HUES6 (cell line): ENCODE measurements at regions not wholly inside any gene's neighbourhood (a gene's known extent, or its start where the extent isn't known, plus 50 kb on each side); places are given as distances from the start of the nearest gene placed in this dataset.

Experiments used
- H3K27ac ChIP-seq: 2 replicates; pipeline ENCODE4 v1.7.0; 2013; ENCODE audit warnings: low read depth, mild to moderate bottlenecking, low read length, inconsistent platforms
- H3K27me3 ChIP-seq: 2 replicates; pipeline ENCODE4 v1.6.1; 2013; ENCODE audit warnings: low read length; ENCODE audit not compliant: control insufficient read depth, insufficient read depth
- H3K36me3 ChIP-seq: 2 replicates; pipeline ENCODE4 v1.6.1; 2013; ENCODE audit warnings: low read length; ENCODE audit not compliant: control insufficient read depth, insufficient read depth
- H3K4me1 ChIP-seq: 2 replicates; pipeline ENCODE4 v1.6.1; 2013; ENCODE audit warnings: low read length; ENCODE audit not compliant: control insufficient read depth, insufficient read depth
- H3K4me3 ChIP-seq: 2 replicates; pipeline ENCODE4 v1.5.1; 2013; ENCODE audit warnings: low read depth, low read length
- H3K9ac ChIP-seq: one replicate; pipeline ENCODE4 v1.6.1; 2013; ENCODE audit warnings: mild to moderate bottlenecking, low read length
- H3K9me3 ChIP-seq: 2 replicates; pipeline ENCODE4 v1.6.1; 2013; ENCODE audit warnings: low read depth, low read length; ENCODE audit not compliant: control insufficient read depth, insufficient read depth

DNA sequence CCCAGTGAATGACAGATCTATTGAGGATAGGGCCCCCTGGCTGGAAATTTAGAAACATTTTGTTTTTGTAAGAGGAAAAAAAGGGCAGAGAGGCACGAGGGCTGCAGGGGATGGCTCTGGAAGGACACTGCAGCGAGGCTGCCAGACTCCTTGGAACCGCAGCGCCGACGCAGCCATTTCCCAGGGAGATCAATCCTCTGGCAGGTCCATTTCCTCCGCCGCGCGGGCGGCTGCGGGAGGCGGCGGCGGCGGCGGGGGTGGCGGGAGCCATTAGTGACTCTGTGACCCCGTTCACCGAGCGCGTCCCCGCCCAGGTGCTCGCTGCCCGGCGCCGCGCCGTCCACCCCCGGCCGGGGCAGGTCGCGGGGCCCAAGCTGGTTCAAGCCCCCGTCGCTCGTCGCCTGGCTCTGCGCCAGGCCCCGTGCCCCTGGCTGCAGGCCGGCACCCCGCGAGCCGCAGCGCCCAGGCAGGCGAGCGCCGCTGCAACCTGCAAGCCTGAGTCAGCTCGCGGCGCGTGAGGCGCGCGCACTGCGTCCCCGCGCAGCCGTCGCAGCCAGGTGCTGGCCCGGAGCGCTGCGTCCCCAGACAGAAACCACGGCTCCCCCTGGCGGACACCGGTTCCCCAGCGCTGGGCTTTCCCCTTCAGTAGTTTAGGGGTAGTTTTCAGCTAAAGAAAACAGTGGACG lies 192.6 kb downstream of the KATNAL1 start:
- Histone ChIP-seq H3K9ac (peak overlapping the region; percentile 73), H3K4me1 (peaks cover 25% of the 10 kb centered on the region), H3K27me3 (no peaks in the 10 kb centered on the region; the same call in 1 of the 2 replicates), H3K27ac (no peak overlapping the region; the same call in 1 of the 2 replicates), H3K36me3 (no peaks in the 10 kb centered on the region), H3K4me3 (peak overlapping the region; percentile 61), H3K9me3 (peaks cover 5% of the 10 kb centered on the region)

DNA sequence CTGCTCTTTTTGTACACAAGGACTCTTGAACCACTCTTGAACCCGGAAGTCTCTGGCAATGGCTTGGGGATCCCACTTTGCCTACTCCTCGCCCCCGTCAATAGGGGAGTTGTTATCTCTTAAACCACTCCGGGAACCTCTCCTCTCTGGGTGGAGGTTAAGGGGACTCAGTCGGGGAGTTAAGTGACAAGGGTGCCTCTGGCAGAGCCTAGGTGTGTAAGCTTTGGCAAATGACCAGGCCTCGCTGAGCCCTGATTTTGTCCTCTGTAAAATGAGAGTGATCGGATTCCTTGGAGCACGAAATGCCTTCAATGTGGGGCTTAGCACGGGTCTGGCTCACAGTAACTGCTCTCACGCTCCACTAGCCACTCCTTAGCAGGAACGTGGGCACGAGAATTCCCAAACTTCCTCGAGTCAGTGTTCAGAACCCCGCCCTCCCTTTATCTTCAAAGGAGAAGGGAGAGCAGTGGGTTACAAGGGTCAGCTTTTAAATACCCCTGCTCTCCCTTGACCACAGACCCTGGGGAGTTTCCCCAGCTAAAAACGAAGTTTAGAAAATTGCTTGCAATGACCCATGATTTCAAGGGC lies 193.3 kb downstream of the KATNAL1 start:
- Histone ChIP-seq H3K27me3 (no peaks in the 10 kb centered on the region; the same call in 1 of the 2 replicates), H3K4me3 (peak overlapping the region; percentile 61), H3K27ac (no peak overlapping the region; the same call in 1 of the 2 replicates), H3K9ac (peak overlapping the region; percentile 73), H3K9me3 (peaks cover 5% of the 10 kb centered on the region), H3K4me1 (peaks cover 26% of the 10 kb centered on the region), H3K36me3 (no peaks in the 10 kb centered on the region)

DNA sequence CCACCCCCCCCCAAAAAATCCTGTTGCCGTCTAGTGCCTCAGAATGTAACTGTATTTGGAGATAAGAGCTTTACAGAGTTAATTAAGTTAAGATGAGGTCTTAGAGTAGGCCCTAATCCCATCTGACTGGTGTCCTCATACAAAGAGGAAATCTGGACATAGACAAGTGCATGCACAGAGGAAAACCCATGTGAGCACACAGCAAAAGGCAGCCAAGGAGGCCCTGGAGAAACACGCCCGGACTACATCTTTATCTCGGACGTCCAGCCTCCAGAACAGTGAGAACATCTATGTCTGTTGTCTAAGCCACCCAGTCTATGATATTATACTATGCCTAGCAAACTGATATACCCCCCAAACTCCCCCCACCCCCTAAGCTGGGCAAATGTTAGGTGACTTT lies 193.8 kb downstream of the KATNAL1 start:
- Histone ChIP-seq H3K9me3 (peaks cover 5% of the 10 kb centered on the region), H3K9ac (no peak overlapping the region), H3K36me3 (no peaks in the 10 kb centered on the region), H3K4me1 (peaks cover 28% of the 10 kb centered on the region), H3K27ac (no peak overlapping the region), H3K27me3 (no peaks in the 10 kb centered on the region; the same call in 1 of the 2 replicates), H3K4me3 (no peak overlapping the region)

DNA sequence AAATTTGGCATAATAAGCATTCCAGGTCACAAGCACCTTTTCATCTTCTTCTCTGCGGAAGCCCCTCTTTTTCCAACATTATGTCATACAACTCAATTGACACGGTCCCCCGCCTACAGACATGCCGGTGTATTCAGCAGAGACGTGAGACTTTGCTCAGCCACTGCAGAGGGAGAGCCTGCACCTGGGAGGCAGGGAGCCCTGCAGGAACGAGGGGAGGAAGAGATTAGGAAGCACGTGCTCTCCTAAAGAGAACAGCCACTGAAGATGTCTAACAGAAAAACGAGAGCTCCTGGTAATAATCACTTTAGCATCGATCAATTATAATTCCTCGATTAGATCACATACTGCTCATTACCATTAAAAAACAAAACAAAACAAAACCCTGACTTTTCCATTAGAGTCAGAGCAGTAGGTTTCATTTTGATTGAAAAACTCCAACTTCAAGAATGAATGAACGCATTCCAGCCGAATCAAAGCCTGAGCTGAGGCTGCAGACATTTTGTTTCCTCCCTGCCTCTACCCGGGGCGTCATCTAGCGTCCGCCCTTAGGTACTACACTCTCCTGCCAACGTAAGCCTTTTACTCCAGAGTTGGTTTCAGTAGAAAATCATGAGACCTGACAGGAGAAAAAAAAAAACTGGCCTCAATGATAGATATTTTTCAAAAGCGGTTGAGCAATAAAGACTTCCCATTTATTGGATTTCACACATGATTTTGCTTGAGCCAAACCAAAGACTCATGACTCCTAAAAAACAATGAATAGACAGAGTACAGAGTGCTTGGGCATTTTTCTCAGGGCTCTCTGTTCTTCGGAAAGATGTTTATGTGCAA lies 194.5 kb downstream of the KATNAL1 start:
- no peak overlapping the region for H3K4me3 ChIP-seq
- no peak overlapping the region for H3K27ac ChIP-seq
- peaks cover 3% of the 10 kb centered on the region for H3K9me3 ChIP-seq
- H3K4me1 ChIP-seq, result peaks cover 28% of the 10 kb centered on the region
- H3K9ac ChIP-seq, result no peak overlapping the region
- no peaks in the 10 kb centered on the region; the same call in 1 of the 2 replicates for H3K27me3 ChIP-seq
- no peaks in the 10 kb centered on the region for H3K36me3 ChIP-seq

DNA sequence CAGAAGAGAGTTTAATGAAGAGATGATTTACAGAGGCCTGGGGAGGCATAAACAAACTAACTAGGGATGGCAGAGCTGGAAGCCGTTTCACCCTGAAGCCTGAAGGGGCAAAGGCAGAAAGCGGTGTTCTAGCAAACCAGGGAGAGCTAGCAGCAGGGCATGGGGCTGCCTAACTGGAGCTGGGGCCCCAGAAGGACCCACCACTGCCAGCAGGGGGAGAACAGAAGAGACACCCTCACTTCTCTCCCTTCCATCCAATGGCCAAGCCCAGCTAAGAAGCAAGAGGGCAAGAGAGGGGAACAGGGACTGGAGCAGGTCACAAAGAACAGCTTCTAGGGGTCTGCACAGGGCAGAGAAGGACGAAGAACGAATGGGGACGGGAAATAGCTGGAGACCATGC lies 195.5 kb downstream of the KATNAL1 start:
- H3K36me3 ChIP-seq, result no peaks in the 10 kb centered on the region
- H3K27me3 ChIP-seq, result no peaks in the 10 kb centered on the region; the same call in 1 of the 2 replicates
- peaks cover 28% of the 10 kb centered on the region for H3K4me1 ChIP-seq
- H3K9ac ChIP-seq, result no peak overlapping the region
- no peaks in the 10 kb centered on the region for H3K9me3 ChIP-seq
- H3K4me3 ChIP-seq, result no peak overlapping the region
- no peak overlapping the region for H3K27ac ChIP-seq

DNA sequence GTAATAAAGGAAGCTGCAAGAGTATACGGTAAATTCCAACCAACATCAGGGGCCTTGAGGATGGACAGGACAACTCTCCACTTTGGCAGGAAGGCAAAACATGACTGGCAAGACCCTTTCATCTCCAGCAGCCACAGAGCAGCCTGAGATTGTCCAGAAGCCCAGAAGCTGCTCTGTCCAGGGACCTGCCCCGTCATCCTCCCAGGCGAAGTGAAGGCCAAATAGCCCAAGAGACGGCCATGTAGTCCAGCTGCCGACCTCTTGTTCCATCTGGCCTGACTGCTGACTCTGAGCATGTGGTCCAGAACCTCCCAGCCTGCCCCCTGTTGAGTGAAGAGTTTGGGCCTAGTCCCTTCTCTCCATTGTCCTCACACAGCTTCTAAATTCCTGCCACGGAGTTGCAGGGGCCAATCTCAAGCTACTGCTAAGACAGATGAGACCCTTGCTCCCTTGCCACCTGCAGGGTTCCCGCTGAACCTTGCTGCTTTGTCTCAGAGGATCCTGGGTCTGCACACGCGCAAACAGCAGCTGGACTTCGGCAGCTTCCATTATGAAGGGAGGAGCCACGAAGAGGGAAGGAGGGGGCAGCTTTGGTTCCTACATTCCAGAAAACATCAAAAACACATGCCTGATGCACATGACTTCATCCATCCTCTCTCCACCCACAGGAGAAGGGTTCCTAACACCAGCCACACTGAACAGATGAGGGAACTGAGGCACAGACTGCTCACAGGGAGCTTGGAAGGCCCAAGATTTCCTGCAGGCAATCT lies 196.9 kb downstream of the KATNAL1 start:
- Histone ChIP-seq H3K9ac (no peak overlapping the region), H3K4me3 (no peak overlapping the region), H3K9me3 (no peaks in the 10 kb centered on the region), H3K36me3 (no peaks in the 10 kb centered on the region), H3K27me3 (no peaks in the 10 kb centered on the region; the same call in 1 of the 2 replicates), H3K4me1 (peaks cover 28% of the 10 kb centered on the region), H3K27ac (no peak overlapping the region)

DNA sequence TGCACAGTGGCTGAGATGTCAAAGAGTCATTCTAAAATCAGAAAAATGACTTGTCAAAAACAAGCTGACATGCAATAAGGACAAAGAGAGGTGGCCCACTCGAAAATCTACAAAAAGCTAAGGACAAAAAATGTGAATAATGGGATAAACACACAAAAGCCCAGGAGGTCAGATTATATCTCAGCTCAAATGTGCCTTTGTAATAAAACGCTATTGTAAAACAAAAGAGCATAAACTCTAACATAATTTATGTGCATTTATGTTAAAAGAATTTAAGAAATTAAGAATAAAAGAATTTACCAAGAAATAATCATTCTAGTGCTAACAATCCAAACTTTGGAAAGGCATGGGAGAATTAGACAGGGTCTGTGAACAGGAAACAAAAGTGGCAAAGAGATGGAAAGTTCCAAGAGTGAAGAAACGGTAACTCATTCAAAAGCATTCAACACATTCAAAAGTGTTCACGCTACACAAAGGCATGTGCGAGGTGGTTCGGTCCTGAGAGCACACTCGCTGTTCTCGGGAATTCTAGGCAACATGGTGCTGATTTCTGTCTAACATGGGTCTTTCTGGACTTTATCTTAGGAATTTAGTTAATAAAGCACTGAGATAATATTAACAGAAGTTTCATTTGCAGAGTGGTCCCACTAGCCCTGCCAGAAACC lies 197.7 kb downstream of the KATNAL1 start:
- H3K27ac ChIP-seq, result no peak overlapping the region
- H3K27me3 ChIP-seq, result no peaks in the 10 kb centered on the region; the same call in 1 of the 2 replicates
- H3K9me3 ChIP-seq, result no peaks in the 10 kb centered on the region
- H3K4me1 ChIP-seq, result peaks cover 31% of the 10 kb centered on the region
- H3K4me3 ChIP-seq, result no peak overlapping the region
- no peak overlapping the region for H3K9ac ChIP-seq
- no peaks in the 10 kb centered on the region for H3K36me3 ChIP-seq

DNA sequence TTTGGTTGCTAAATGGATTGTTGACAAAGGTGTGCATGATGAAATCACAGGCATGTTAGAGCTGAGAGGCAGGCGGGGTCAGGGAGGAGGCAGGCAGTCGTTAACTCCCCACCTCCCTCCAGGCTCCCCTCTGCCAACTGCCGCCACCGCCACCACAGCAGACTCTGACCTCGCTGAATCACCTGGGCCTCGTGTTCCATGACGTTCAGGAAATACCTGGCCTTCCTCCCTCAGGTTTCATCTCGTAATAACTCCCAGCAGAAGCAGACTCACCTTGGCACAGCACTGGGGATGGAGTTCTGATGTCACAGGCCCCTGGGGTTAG lies 198.5 kb downstream of the KATNAL1 start:
- Histone ChIP-seq H3K27ac (no peak overlapping the region), H3K4me3 (no peak overlapping the region), H3K9ac (no peak overlapping the region)

DNA sequence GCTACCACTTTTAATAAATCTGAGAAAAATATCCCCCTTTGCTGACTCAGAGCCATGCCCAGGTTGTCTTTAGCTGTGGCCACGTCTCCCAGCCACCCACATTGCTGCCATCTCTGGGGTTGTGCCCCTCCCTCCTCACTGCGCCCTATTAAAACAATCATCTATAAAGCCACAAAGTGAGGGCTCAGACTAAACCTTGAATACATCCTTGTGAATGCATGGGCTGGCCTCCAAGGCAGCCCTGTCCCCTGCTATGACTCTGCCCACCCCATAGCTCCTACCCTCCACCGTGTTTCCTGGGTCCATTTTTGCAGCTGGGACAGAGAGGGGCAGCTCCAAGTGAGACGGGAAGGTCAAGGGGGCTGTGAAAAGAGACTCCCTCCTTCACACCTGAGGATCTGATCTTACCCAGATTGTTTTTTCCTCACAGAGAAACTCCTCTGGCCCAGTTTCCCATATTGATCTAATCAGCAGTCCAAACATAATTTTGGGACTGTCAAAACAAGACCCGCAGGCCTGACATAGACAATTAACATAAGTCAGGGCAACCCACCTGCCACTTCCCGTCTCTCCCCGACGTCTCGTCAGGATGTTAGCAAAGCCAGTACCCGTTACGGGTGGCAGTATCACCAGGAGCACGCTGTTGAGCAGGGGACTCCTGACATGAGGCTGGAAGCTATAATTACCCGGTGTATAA lies 199.0 kb downstream of the KATNAL1 start:
- Histone ChIP-seq H3K27me3 (no peaks in the 10 kb centered on the region), H3K36me3 (no peaks in the 10 kb centered on the region), H3K9me3 (no peaks in the 10 kb centered on the region), H3K9ac (no peak overlapping the region), H3K4me1 (peaks cover 20% of the 10 kb centered on the region), H3K27ac (no peak overlapping the region), H3K4me3 (no peak overlapping the region)

More for the DNA sequence above, 198.5 kb downstream of the KATNAL1 start:
- Histone ChIP-seq H3K36me3 (no peaks in the 10 kb centered on the region), H3K27me3 (no peaks in the 10 kb centered on the region), H3K9me3 (no peaks in the 10 kb centered on the region), H3K4me1 (peaks cover 25% of the 10 kb centered on the region)
